GM18519 (cell line): ENCODE measurements at regions not wholly inside any gene's neighbourhood (a gene's known extent, or its start where the extent isn't known, plus 50 kb on each side); places are given as distances from the start of the nearest gene placed in this dataset.

Experiments used
- ATAC-seq: cut with Tn5 transposase; IDR thresholded peaks from one replicate; pipeline ENCODE4 v1.9.1; 2021; ENCODE audit warnings: mild to moderate bottlenecking, moderate library complexity; ENCODE audit not compliant: unreplicated experiment, low FRiP score

DNA sequence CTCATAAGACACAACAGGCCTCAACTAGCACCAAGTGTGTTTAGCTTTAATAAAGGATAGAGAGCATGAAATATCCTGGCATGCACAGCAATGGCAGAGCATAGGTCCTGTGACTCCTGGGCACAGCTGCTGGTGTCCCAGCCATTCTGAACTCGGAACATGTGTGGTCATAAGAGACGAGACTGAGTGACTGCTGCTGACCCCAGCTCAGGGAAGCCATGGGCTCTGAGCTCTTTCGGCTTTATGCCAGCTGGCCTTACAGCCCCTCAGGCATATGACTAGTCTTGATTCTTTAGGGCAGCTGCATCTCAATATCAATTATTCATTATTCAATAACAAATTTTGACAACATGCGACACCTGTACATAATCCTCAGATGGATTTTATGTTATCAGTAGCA lies 62.4 kb upstream of the TOPAZ1 start:
- ATAC-seq, result no peak

DNA sequence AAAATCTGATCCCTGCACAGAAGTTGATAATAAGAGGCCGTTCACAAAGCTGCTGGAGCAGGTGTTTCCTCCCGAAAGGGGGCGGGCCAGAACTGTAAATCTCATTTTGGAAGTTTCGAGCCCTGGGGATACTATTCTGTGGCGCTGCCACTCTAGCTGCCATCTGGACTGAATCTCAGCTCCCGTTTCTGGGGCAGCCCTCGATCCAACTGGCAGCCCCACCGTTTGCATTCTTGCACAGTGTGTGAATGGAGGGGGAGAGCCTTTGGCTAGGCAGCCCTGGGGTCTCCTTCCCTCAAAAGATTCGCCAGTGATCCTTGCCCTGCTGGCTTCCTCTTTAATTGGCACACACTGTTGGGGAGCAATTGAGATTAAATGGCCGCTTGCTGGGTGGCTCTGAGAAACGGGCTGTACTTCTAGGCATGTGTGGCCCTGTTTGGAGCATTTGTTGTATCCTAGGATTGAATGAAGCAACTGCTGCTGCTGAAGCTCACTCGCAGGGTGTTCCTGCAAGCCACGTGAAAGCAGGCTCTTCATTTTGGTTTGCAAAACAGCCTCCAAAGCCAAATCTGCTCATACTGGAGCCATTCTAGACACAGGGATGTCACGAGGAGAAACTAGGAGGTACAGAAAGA lies 57.2 kb upstream of the TOPAZ1 start:
- ATAC-seq, result no peak

DNA sequence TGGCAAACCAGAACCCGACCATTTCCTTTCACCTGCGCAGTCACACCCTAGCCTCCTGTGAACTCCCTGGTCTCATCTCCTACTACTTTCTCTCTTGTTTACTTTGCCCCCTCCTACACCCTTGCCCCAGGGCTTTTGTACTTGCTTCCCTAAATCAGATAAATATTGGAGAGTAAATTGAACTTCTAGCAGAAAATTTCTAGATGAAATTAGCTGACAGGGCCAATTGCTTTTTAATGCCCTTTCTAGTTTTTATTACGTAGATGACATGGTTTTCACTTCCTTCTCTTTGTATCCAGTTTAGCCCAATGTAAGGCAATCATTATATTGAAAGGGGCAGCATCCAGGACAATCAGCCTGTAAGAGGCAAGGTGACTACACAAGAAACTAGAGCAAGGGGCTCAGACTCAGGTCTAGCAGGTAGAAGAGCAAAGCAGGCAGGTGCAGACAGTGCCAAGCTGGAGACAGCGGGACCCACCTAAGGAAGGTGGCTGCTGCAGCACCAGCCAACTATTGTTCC lies 56.2 kb upstream of the TOPAZ1 start:
- no peak for ATAC-seq

DNA sequence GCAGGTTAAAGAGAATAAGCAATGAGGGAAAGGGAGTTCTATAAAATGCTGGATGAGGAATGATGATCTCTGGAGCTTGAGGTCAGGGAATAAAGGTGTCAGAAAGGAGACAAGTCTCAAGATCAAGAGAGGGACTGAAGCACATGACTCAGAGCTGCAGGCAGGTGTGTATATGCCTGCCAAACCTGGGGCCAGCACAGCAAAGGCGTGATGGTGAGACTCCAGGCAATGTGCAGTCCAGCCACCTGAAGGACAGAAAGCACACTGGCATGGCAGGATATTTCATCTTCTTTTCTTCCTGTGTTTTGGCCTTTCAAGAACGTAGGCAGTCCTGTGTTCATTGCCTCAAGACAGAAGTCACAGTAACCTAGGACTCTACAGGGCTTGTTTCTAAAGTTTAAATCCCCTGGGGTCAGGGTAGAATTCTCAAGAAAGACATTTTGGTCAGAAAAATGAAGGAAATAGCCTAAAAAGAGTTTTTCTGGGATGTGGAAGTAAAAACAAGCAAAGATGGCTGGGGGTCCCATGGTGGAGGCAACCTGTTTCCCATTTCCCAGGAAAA lies 55.5 kb upstream of the TOPAZ1 start:
- ATAC-seq, result no peak

DNA sequence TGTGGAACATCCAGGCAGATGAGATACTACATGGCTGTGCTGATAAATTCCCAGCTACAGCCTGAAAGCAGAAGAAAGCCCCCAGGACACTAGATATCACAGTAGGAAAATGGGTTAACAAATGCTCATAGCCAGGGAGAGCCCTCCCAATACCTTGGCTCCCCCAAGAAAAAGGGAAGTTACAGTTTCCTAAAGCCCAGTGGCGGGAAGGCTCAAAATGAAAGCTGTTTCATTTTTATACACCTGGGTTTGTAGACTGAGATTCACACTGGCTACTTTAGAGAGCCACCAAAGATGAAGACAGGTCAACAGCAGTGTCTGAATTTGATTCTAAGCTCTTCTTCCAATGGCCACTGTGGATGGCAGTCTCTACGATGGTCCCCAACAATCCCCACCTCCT lies 55.0 kb upstream of the TOPAZ1 start:
- no peak for ATAC-seq
